ENCODE measurements at regions not wholly inside any gene's neighbourhood (a gene's known extent, or its start where the extent isn't known, plus 50 kb on each side); places are given as distances from the start of the nearest gene placed in this dataset.
"Not testable (repeated sequence)": the region's sequence is repeated elsewhere in the genome, so short reads cannot be mapped to it uniquely, and the experiment has no call there.

GRCh38 chr7:12921751-12922345, 234.4 kb downstream of the ARL4A start:
- no peak overlapping the region for H3K9ac ChIP-seq (ENCODE audit: low read depth, low read length)
- no peaks in the 10 kb centered on the region for H3K9me3 ChIP-seq (ENCODE audit: control insufficient read depth, insufficient read depth, low read length)
- H3K4me1 ChIP-seq (ENCODE audit: control insufficient read depth, insufficient read depth, low read length): no peaks in the 10 kb centered on the region
- no peaks in the 10 kb centered on the region for H3K27me3 ChIP-seq (ENCODE audit: control insufficient read depth, insufficient read depth, low read length)
- H3K36me3 ChIP-seq (ENCODE audit: control insufficient read depth, insufficient read depth, low read length): no peaks in the 10 kb centered on the region
- H3K4me3 ChIP-seq (ENCODE audit: low read depth, low read length): no peak overlapping the region

GRCh38 chr7:12923971-12924370, 236.5 kb downstream of the ARL4A start:
- Histone ChIP-seq H3K9ac (ENCODE audit: low read depth, low read length) (no peak overlapping the region), H3K4me1 (ENCODE audit: control insufficient read depth, insufficient read depth, low read length) (no peaks in the 10 kb centered on the region), H3K27me3 (ENCODE audit: control insufficient read depth, insufficient read depth, low read length) (no peaks in the 10 kb centered on the region), H3K9me3 (ENCODE audit: control insufficient read depth, insufficient read depth, low read length) (no peaks in the 10 kb centered on the region), H3K4me3 (ENCODE audit: low read depth, low read length) (no peak overlapping the region), H3K36me3 (ENCODE audit: control insufficient read depth, insufficient read depth, low read length) (no peaks in the 10 kb centered on the region)

GRCh38 chr7:12926206-12926605, 238.8 kb downstream of the ARL4A start:
- H3K4me3 ChIP-seq (ENCODE audit: low read depth, low read length): no peak overlapping the region
- no peaks in the 10 kb centered on the region for H3K9me3 ChIP-seq (ENCODE audit: control insufficient read depth, insufficient read depth, low read length)
- no peaks in the 10 kb centered on the region for H3K4me1 ChIP-seq (ENCODE audit: control insufficient read depth, insufficient read depth, low read length)
- H3K36me3 ChIP-seq (ENCODE audit: control insufficient read depth, insufficient read depth, low read length): no peaks in the 10 kb centered on the region
- H3K27me3 ChIP-seq (ENCODE audit: control insufficient read depth, insufficient read depth, low read length): no peaks in the 10 kb centered on the region
- no peak overlapping the region for H3K9ac ChIP-seq (ENCODE audit: low read depth, low read length)

- no peaks in the 10 kb centered on the region for H3K4me1 ChIP-seq (ENCODE audit: control insufficient read depth, insufficient read depth, low read length)
- H3K9me3 ChIP-seq (ENCODE audit: control insufficient read depth, insufficient read depth, low read length): no peaks in the 10 kb centered on the region
- H3K9ac ChIP-seq (ENCODE audit: low read depth, low read length): no peak overlapping the region
- H3K36me3 ChIP-seq (ENCODE audit: control insufficient read depth, insufficient read depth, low read length): no peaks in the 10 kb centered on the region
- H3K4me3 ChIP-seq (ENCODE audit: low read depth, low read length): no peak overlapping the region
- H3K27me3 ChIP-seq (ENCODE audit: control insufficient read depth, insufficient read depth, low read length): no peaks in the 10 kb centered on the region
Measured at GRCh38 chr7:12927635-12928434, 240.4 kb downstream of the ARL4A start.

- Histone ChIP-seq H3K27me3 (ENCODE audit: control insufficient read depth, insufficient read depth, low read length) (no peaks in the 10 kb centered on the region), H3K9me3 (ENCODE audit: control insufficient read depth, insufficient read depth, low read length) (no peaks in the 10 kb centered on the region), H3K4me3 (ENCODE audit: low read depth, low read length) (no peak overlapping the region), H3K4me1 (ENCODE audit: control insufficient read depth, insufficient read depth, low read length) (no peaks in the 10 kb centered on the region), H3K36me3 (ENCODE audit: control insufficient read depth, insufficient read depth, low read length) (no peaks in the 10 kb centered on the region), H3K9ac (ENCODE audit: low read depth, low read length) (no peak overlapping the region)
Measured at GRCh38 chr7:12929476-12930140, 242.2 kb downstream of the ARL4A start.

GRCh38 chr7:12930534-12930933, 243.1 kb downstream of the ARL4A start:
- Histone ChIP-seq H3K4me1 (ENCODE audit: control insufficient read depth, insufficient read depth, low read length) (no peaks in the 10 kb centered on the region), H3K36me3 (ENCODE audit: control insufficient read depth, insufficient read depth, low read length) (no peaks in the 10 kb centered on the region), H3K27me3 (ENCODE audit: control insufficient read depth, insufficient read depth, low read length) (no peaks in the 10 kb centered on the region), H3K4me3 (ENCODE audit: low read depth, low read length) (no peak overlapping the region), H3K9ac (ENCODE audit: low read depth, low read length) (no peak overlapping the region), H3K9me3 (ENCODE audit: control insufficient read depth, insufficient read depth, low read length) (no peaks in the 10 kb centered on the region)

- H3K4me1 ChIP-seq (ENCODE audit: control insufficient read depth, insufficient read depth, low read length); H3K36me3 ChIP-seq (ENCODE audit: control insufficient read depth, insufficient read depth, low read length); H3K9ac ChIP-seq (ENCODE audit: low read depth, low read length); H3K4me3 ChIP-seq (ENCODE audit: low read depth, low read length); H3K9me3 ChIP-seq (ENCODE audit: control insufficient read depth, insufficient read depth, low read length); H3K27me3 ChIP-seq (ENCODE audit: control insufficient read depth, insufficient read depth, low read length): not testable (repeated sequence)
Measured at GRCh38 chr7:12931465-12931864, 244.0 kb downstream of the ARL4A start.

GRCh38 chr7:12939694-12940093, 252.3 kb downstream of the ARL4A start:
- no peak overlapping the region for H3K9ac ChIP-seq (ENCODE audit: low read depth, low read length)
- peaks cover 5% of the 10 kb centered on the region for H3K36me3 ChIP-seq (ENCODE audit: control insufficient read depth, insufficient read depth, low read length)
- H3K27me3 ChIP-seq (ENCODE audit: control insufficient read depth, insufficient read depth, low read length): no peaks in the 10 kb centered on the region
- no peaks in the 10 kb centered on the region for H3K4me1 ChIP-seq (ENCODE audit: control insufficient read depth, insufficient read depth, low read length)
- no peak overlapping the region for H3K4me3 ChIP-seq (ENCODE audit: low read depth, low read length)
- H3K9me3 ChIP-seq (ENCODE audit: control insufficient read depth, insufficient read depth, low read length): peaks cover 11% of the 10 kb centered on the region

- Histone ChIP-seq H3K4me3 (ENCODE audit: low read depth, low read length) (no peak overlapping the region), H3K9ac (ENCODE audit: low read depth, low read length) (no peak overlapping the region), H3K27me3 (ENCODE audit: control insufficient read depth, insufficient read depth, low read length) (no peaks in the 10 kb centered on the region)
Measured at GRCh38 chr7:12941512-12941911, 254.1 kb downstream of the ARL4A start.

GRCh38 chr7:12942609-12943008, 255.2 kb downstream of the ARL4A start:
- H3K4me3 ChIP-seq (ENCODE audit: low read depth, low read length): no peak overlapping the region
- H3K9me3 ChIP-seq (ENCODE audit: control insufficient read depth, insufficient read depth, low read length): peaks cover 11% of the 10 kb centered on the region
- no peak overlapping the region for H3K9ac ChIP-seq (ENCODE audit: low read depth, low read length)
- H3K36me3 ChIP-seq (ENCODE audit: control insufficient read depth, insufficient read depth, low read length): peaks cover 5% of the 10 kb centered on the region
- no peaks in the 10 kb centered on the region for H3K4me1 ChIP-seq (ENCODE audit: control insufficient read depth, insufficient read depth, low read length)
- no peaks in the 10 kb centered on the region for H3K27me3 ChIP-seq (ENCODE audit: control insufficient read depth, insufficient read depth, low read length)

More at GRCh38 chr7:12941512-12941911, 254.1 kb downstream of the ARL4A start:
- peaks cover 11% of the 10 kb centered on the region for H3K9me3 ChIP-seq (ENCODE audit: control insufficient read depth, insufficient read depth, low read length)
- H3K4me1 ChIP-seq (ENCODE audit: control insufficient read depth, insufficient read depth, low read length): no peaks in the 10 kb centered on the region
- peaks cover 5% of the 10 kb centered on the region for H3K36me3 ChIP-seq (ENCODE audit: control insufficient read depth, insufficient read depth, low read length)

GRCh38 chr7:12943781-12944180, 256.3 kb downstream of the ARL4A start:
- H3K9ac ChIP-seq (ENCODE audit: low read depth, low read length): no peak overlapping the region
- H3K9me3 ChIP-seq (ENCODE audit: control insufficient read depth, insufficient read depth, low read length): peaks cover 11% of the 10 kb centered on the region
- H3K4me1 ChIP-seq (ENCODE audit: control insufficient read depth, insufficient read depth, low read length): no peaks in the 10 kb centered on the region
- peaks cover 5% of the 10 kb centered on the region for H3K36me3 ChIP-seq (ENCODE audit: control insufficient read depth, insufficient read depth, low read length)
- H3K27me3 ChIP-seq (ENCODE audit: control insufficient read depth, insufficient read depth, low read length): no peaks in the 10 kb centered on the region
- no peak overlapping the region for H3K4me3 ChIP-seq (ENCODE audit: low read depth, low read length)

- peaks cover 3% of the 10 kb centered on the region for H3K4me1 ChIP-seq (ENCODE audit: control insufficient read depth, insufficient read depth, low read length)
- H3K36me3 ChIP-seq (ENCODE audit: control insufficient read depth, insufficient read depth, low read length): no peaks in the 10 kb centered on the region
- no peaks in the 10 kb centered on the region for H3K27me3 ChIP-seq (ENCODE audit: control insufficient read depth, insufficient read depth, low read length)
- peaks cover 2% of the 10 kb centered on the region for H3K9me3 ChIP-seq (ENCODE audit: control insufficient read depth, insufficient read depth, low read length)
- H3K4me3 ChIP-seq (ENCODE audit: low read depth, low read length): no peak overlapping the region
- H3K9ac ChIP-seq (ENCODE audit: low read depth, low read length): no peak overlapping the region
Measured at GRCh38 chr7:12945901-12946300, 258.5 kb downstream of the ARL4A start.

Measured in iPS-15b (cell line).